Osteoblast (primary cell): ENCODE measurements at regions not wholly inside any gene's neighbourhood (a gene's known extent, or its start where the extent isn't known, plus 50 kb on each side); places are given as distances from the start of the nearest gene placed in this dataset.

Experiments
- DNase-seq: peaks from one replicate; pipeline ENCODE4 v3.0.0; 2011; ENCODE audit warnings: low spot score, mixed read lengths; ENCODE audit not compliant: insufficient read length; ENCODE audit errors: missing footprints
- H2AFZ ChIP-seq: 2 replicates; pipeline ENCODE4 v1.6.0; 2011; ENCODE audit warnings: mild to moderate bottlenecking, low read length
- H3K27ac ChIP-seq: 2 replicates; pipeline ENCODE4 v1.5.1; 2011; ENCODE audit warnings: mild to moderate bottlenecking, low read depth, low read length, moderate library complexity
- H3K27me3 ChIP-seq: 2 replicates; pipeline ENCODE4 v1.6.0; 2012; ENCODE audit warnings: mild to moderate bottlenecking, control low read depth, inconsistent platforms, low read length, moderate library complexity; ENCODE audit not compliant: insufficient read depth
- H3K36me3 ChIP-seq: 2 replicates; pipeline ENCODE4 v1.5.1; 2011; ENCODE audit warnings: mild to moderate bottlenecking, low read length, control low read depth, moderate library complexity; ENCODE audit not compliant: insufficient read depth
- H3K4me1 ChIP-seq: 2 replicates; pipeline ENCODE4 v1.5.1; 2011; ENCODE audit warnings: mild to moderate bottlenecking, low read length, control low read depth, moderate library complexity; ENCODE audit not compliant: insufficient read depth
- H3K4me2 ChIP-seq: 2 replicates; pipeline ENCODE4 v1.6.0; 2011; ENCODE audit warnings: mild to moderate bottlenecking, low read length; ENCODE audit not compliant: insufficient read depth
- H3K4me3 ChIP-seq: fragments of 200-600 bp; sonication (generic); 3 replicates; pipeline ENCODE4 v1.5.1; 2012; ENCODE audit warnings: mild to moderate bottlenecking, low read length, inconsistent platforms; ENCODE audit not compliant: insufficient read depth
- H3K79me2 ChIP-seq: 2 replicates; pipeline ENCODE4 v1.6.0; 2012; ENCODE audit warnings: mild to moderate bottlenecking, low read length, control low read depth, inconsistent platforms; ENCODE audit not compliant: insufficient read depth
- H3K9me3 ChIP-seq: 2 replicates; pipeline ENCODE4 v1.5.1; 2011; ENCODE audit warnings: low read depth, low read length, control low read depth
- H4K20me1 ChIP-seq: 2 replicates; pipeline ENCODE4 v1.6.0; 2012; ENCODE audit warnings: mild to moderate bottlenecking, low read length, control low read depth; ENCODE audit not compliant: insufficient read depth
- CTCF ChIP-seq: IDR thresholded peaks from 2 replicates; pipeline ENCODE4 v1.5.1; 2011; ENCODE audit warnings: mild to moderate bottlenecking, low read depth, low read length, moderate library complexity; ENCODE audit errors: extremely low read depth

GRCh38 chr7:115649429-115649828 lies 381.1 kb downstream of the TFEC start:
- H3K4me3 ChIP-seq: no peak overlapping the region
- no peaks in the 10 kb centered on the region for H3K4me1 ChIP-seq
- H3K36me3 ChIP-seq: no peaks in the 10 kb centered on the region
- no peaks in the 10 kb centered on the region for H4K20me1 ChIP-seq
- H3K9me3 ChIP-seq: no peaks in the 10 kb centered on the region
- no peak for DNase-seq
- no peak overlapping the region for H2AFZ ChIP-seq
- no peak overlapping the region for H3K4me2 ChIP-seq
- H3K27ac ChIP-seq: no peak overlapping the region
- TF ChIP-seq CTCF: no peak
- no peaks in the 10 kb centered on the region for H3K27me3 ChIP-seq
- H3K79me2 ChIP-seq: no peaks in the 10 kb centered on the region

- H3K4me2 ChIP-seq: no peak overlapping the region
- TF ChIP-seq CTCF: no peak
- no peaks in the 10 kb centered on the region for H4K20me1 ChIP-seq
- DNase-seq: no peak
- H3K79me2 ChIP-seq: no peaks in the 10 kb centered on the region
- no peak overlapping the region for H3K4me3 ChIP-seq
- no peaks in the 10 kb centered on the region for H3K36me3 ChIP-seq
- H2AFZ ChIP-seq: peak overlapping the region; percentile 12
- no peaks in the 10 kb centered on the region for H3K27me3 ChIP-seq
- H3K9me3 ChIP-seq: no peaks in the 10 kb centered on the region
- no peaks in the 10 kb centered on the region for H3K4me1 ChIP-seq
- H3K27ac ChIP-seq: no peak overlapping the region
Observed at GRCh38 chr7:115647712-115648111, 382.9 kb downstream of the TFEC start.

- no peaks in the 10 kb centered on the region for H3K4me1 ChIP-seq
- TF ChIP-seq CTCF: no peak
- no peak overlapping the region for H3K4me2 ChIP-seq
- H3K4me3 ChIP-seq: no peak overlapping the region
- H3K36me3 ChIP-seq: no peaks in the 10 kb centered on the region
- no peak for DNase-seq
- no peak overlapping the region for H2AFZ ChIP-seq
- H3K27ac ChIP-seq: no peak overlapping the region
- no peaks in the 10 kb centered on the region for H3K9me3 ChIP-seq
- H4K20me1 ChIP-seq: no peaks in the 10 kb centered on the region
- H3K79me2 ChIP-seq: no peaks in the 10 kb centered on the region
- no peaks in the 10 kb centered on the region for H3K27me3 ChIP-seq
Observed at GRCh38 chr7:115642194-115642593, 388.4 kb downstream of the TFEC start.

GRCh38 chr7:115638853-115639252 lies 391.7 kb downstream of the TFEC start:
- Histone ChIP-seq H3K36me3 (no peaks in the 10 kb centered on the region), H3K79me2 (no peaks in the 10 kb centered on the region), H3K4me2 (no peak overlapping the region), H3K4me3 (no peak overlapping the region), H3K9me3 (no peaks in the 10 kb centered on the region), H3K27me3 (no peaks in the 10 kb centered on the region), H3K4me1 (peaks cover 14% of the 10 kb centered on the region), H3K27ac (no peak overlapping the region), H4K20me1 (no peaks in the 10 kb centered on the region), H2AFZ (no peak overlapping the region)
- no peak for DNase-seq
- TF ChIP-seq CTCF: no peak
